Activated CD8-positive, alpha-beta T cell treated with anti-CD3 and anti-CD28 coated beads for 36 hours (primary cell): ENCODE measurements at regions not wholly inside any gene's neighbourhood (a gene's known extent, or its start where the extent isn't known, plus 50 kb on each side); places are given as distances from the start of the nearest gene placed in this dataset.
"Not testable (repeated sequence)": the region's sequence is repeated elsewhere in the genome, so short reads cannot be mapped to it uniquely, and the experiment has no call there.

Experiments
- ATAC-seq: fragments of 200-7000 bp; cut with Tn5 transposase; one replicate; pipeline ENCODE4 v1.10.0; 2021; ENCODE audit warnings: mild to moderate bottlenecking, moderate library complexity
- CTCF ChIA-PET: fragments of 350-600 bp; sonication (Branson Sonifier 250); formaldehyde crosslinking; loops from one replicate; lab custom pipeline; 2021; ENCODE audit warnings: antibody characterized with exemption; lab: Charles Lee
- POLR2A ChIA-PET: fragments of 350-600 bp; sonication (Branson Sonifier 250); formaldehyde crosslinking; loops from one replicate; lab custom pipeline; 2021; ENCODE audit warnings: antibody characterized with exemption; lab: Charles Lee
- DNase-seq: peaks from one replicate; pipeline ENCODE4 v3.0.0-alpha.2; 2020
- H3K27ac Mint-ChIP-seq: one replicate; pipeline ENCODE4 v1.8.0; 2021; ENCODE audit warnings: mild to moderate bottlenecking, mixed read lengths
- H3K27me3 Mint-ChIP-seq: one replicate; pipeline ENCODE4 v1.8.0; 2021; ENCODE audit warnings: mixed read lengths
- H3K36me3 Mint-ChIP-seq: one replicate; pipeline ENCODE4 v1.8.0; 2021; ENCODE audit warnings: low read depth, mixed read lengths
- H3K4me1 Mint-ChIP-seq: one replicate; pipeline ENCODE4 v1.8.0; 2021; ENCODE audit warnings: low read depth, mixed read lengths
- H3K4me3 Mint-ChIP-seq: one replicate; pipeline ENCODE4 v1.8.0; 2021; ENCODE audit warnings: mild to moderate bottlenecking, moderate library complexity, mixed read lengths
- H3K9me3 Mint-ChIP-seq: one replicate; pipeline ENCODE4 v1.8.0; 2021; ENCODE audit warnings: mixed read lengths
- CTCF ChIP-seq: fragments of 200-600 bp; IDR thresholded peaks from one replicate; pipeline ENCODE4 v1.8.0; 2022; ENCODE audit warnings: antibody characterized with exemption, mild to moderate bottlenecking
- intact Hi-C: fragments of 100-400 bp; cut with micrococcal nuclease; formaldehyde crosslinking; loops from one replicate; pipeline ENCODE4 v1.10.0; 2022

- H3K36me3 Mint-ChIP-seq: no peaks in the 10 kb centered on the region
- ATAC-seq: no peak
- ChIA-PET POLR2A (no interaction called here), CTCF (no interaction called here)
- peaks cover 2% of the 10 kb centered on the region for H3K9me3 Mint-ChIP-seq
- H3K4me3 Mint-ChIP-seq: no peak overlapping the region
- no peak for TF ChIP-seq CTCF
- DNase-seq: no peak
- H3K4me1 Mint-ChIP-seq: no peaks in the 10 kb centered on the region
- intact Hi-C loops: no loop called here
- H3K27ac Mint-ChIP-seq: no peak overlapping the region
- H3K27me3 Mint-ChIP-seq: no peaks in the 10 kb centered on the region
Observed at GRCh38 chr7:68407460-68407859, 1190.8 kb upstream of the AUTS2 start.

GRCh38 chr7:68408873-68409272 is 1189.4 kb upstream of the AUTS2 start:
- Mint-ChIP-seq H3K4me3 (no peak overlapping the region), H3K36me3 (no peaks in the 10 kb centered on the region), H3K4me1 (no peaks in the 10 kb centered on the region), H3K9me3 (peaks cover 2% of the 10 kb centered on the region), H3K27ac (no peak overlapping the region), H3K27me3 (no peaks in the 10 kb centered on the region)
- DNase-seq (no peak), ATAC-seq (no peak)
- ChIA-PET CTCF (no interaction called here), POLR2A (no interaction called here)
- TF ChIP-seq CTCF: no peak
- intact Hi-C loops: no loop called here

GRCh38 chr7:68409851-68410250 is 1188.4 kb upstream of the AUTS2 start:
- H3K4me1 Mint-ChIP-seq: no peaks in the 10 kb centered on the region
- ChIA-PET CTCF (no interaction called here), POLR2A (interaction anchor here (0.6 kb wide), 1 partner anchor 1426 kb away, joined by 3 read pairs; no protein-coding TSS in a partner anchor)
- no peak overlapping the region for H3K27ac Mint-ChIP-seq
- no peak for TF ChIP-seq CTCF
- H3K9me3 Mint-ChIP-seq: peaks cover 2% of the 10 kb centered on the region
- H3K4me3 Mint-ChIP-seq: no peak overlapping the region
- ATAC-seq: no peak
- intact Hi-C loops: no loop called here
- H3K27me3 Mint-ChIP-seq: no peaks in the 10 kb centered on the region
- DNase-seq: no peak
- H3K36me3 Mint-ChIP-seq: no peaks in the 10 kb centered on the region

DNA sequence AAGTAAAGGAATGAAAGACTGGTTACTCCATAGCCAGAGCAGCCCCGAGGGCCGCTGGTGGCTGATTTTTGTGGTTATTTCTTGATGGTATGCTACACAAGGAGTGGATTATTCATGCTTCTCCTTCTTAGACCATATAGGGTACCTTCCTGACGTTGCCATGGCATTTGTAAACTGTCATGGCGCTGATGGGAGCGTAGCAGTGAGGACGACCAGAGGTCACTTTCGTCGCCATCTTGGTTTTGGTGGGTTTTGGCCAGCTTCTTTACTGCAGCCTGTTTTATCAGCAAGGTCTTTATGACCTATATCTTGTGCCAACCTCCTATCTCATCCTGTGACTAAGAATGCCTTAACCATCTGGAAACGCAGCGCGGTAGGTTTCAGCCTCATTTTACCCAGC is 1187.6 kb upstream of the AUTS2 start:
- H3K9me3 Mint-ChIP-seq, DNase-seq, ATAC-seq, H3K4me3 Mint-ChIP-seq, H3K36me3 Mint-ChIP-seq, CTCF ChIA-PET, H3K27me3 Mint-ChIP-seq, H3K4me1 Mint-ChIP-seq, intact Hi-C loops, H3K27ac Mint-ChIP-seq: not testable (repeated sequence)
- POLR2A ChIA-PET: interaction anchor here (0.6 kb wide), 1 partner anchor 15 kb away, joined by 3 read pairs; no protein-coding TSS in a partner anchor

GRCh38 chr7:68411742-68412141 is 1186.5 kb upstream of the AUTS2 start:
- H3K36me3 Mint-ChIP-seq: no peaks in the 10 kb centered on the region
- intact Hi-C loops: no loop called here
- DNase-seq (no peak), ATAC-seq (no peak)
- H3K27ac Mint-ChIP-seq: no peak overlapping the region
- ChIA-PET POLR2A (no interaction called here), CTCF (no interaction called here)
- no peak for TF ChIP-seq CTCF
- peaks cover 4% of the 10 kb centered on the region for H3K9me3 Mint-ChIP-seq
- no peaks in the 10 kb centered on the region for H3K27me3 Mint-ChIP-seq
- H3K4me3 Mint-ChIP-seq: no peak overlapping the region
- H3K4me1 Mint-ChIP-seq: no peaks in the 10 kb centered on the region
